ENCODE measurements at regions not wholly inside any gene's neighbourhood (a gene's known extent, or its start where the extent isn't known, plus 50 kb on each side); places are given as distances from the start of the nearest gene placed in this dataset.

GRCh38 chr9:82891321-82891720, 171.6 kb downstream of the RASEF start:
- TF ChIP-seq CTCF (IDR thresholded peaks at IDR 0.05; ENCODE audit: insufficient read depth, missing control alignments), result no peak
- no peak for DNase-seq (ENCODE audit: insufficient read length, low spot score)
- FAIRE-seq, result no peak

GRCh38 chr9:82893549-82893948, 169.4 kb downstream of the RASEF start:
- TF ChIP-seq CTCF (IDR thresholded peaks at IDR 0.05; ENCODE audit: insufficient read depth, missing control alignments), result no peak
- DNase-seq (ENCODE audit: insufficient read length, low spot score) (no peak), FAIRE-seq (no peak)

GRCh38 chr9:82894548-82894947, 168.4 kb downstream of the RASEF start:
- no peak for TF ChIP-seq CTCF (IDR thresholded peaks at IDR 0.05; ENCODE audit: insufficient read depth, missing control alignments)
- FAIRE-seq, result no peak
- DNase-seq (ENCODE audit: insufficient read length, low spot score), result no peak

GRCh38 chr9:82894961-82895821, 167.8 kb downstream of the RASEF start:
- DNase-seq (ENCODE audit: insufficient read length, low spot score), result no peak
- FAIRE-seq, result no peak
- TF ChIP-seq CTCF (IDR thresholded peaks at IDR 0.05; ENCODE audit: insufficient read depth, missing control alignments), result no peak

- no peak for DNase-seq (ENCODE audit: insufficient read length, low spot score)
- no peak for FAIRE-seq
- no peak for TF ChIP-seq CTCF (IDR thresholded peaks at IDR 0.05; ENCODE audit: insufficient read depth, missing control alignments)
These were observed 167.2 kb downstream of the RASEF start for GRCh38 chr9:82895822-82896110.

- no peak for TF ChIP-seq CTCF (IDR thresholded peaks at IDR 0.05; ENCODE audit: insufficient read depth, missing control alignments)
- no peak for FAIRE-seq
- DNase-seq (ENCODE audit: insufficient read length, low spot score), result no peak
These were observed 159.4 kb downstream of the RASEF start for GRCh38 chr9:82903503-82903902.

- FAIRE-seq, result no peak
- no peak for TF ChIP-seq CTCF (IDR thresholded peaks at IDR 0.05; ENCODE audit: insufficient read depth, missing control alignments)
- no peak for DNase-seq (ENCODE audit: insufficient read length, low spot score)
These were observed 150.9 kb downstream of the RASEF start for GRCh38 chr9:82911996-82912395.

All from D721Med (cell line).